Prostate gland (tissue), 2 donors: ENCODE measurements at regions not wholly inside any gene's neighbourhood (a gene's known extent, or its start where the extent isn't known, plus 50 kb on each side); places are given as distances from the start of the nearest gene placed in this dataset.

Experiments used
- DNase-seq: peaks from one replicate; pipeline ENCODE4 v3.0.0-alpha.2; 2019; ENCODE audit warnings: low spot score
- H3K27ac ChIP-seq, 2 donors: fragments of 200-600 bp; sonication (generic); 2 replicates each; pipeline ENCODE4 v1.5.1; 2017 to 2019
- H3K27me3 ChIP-seq: fragments of 200-600 bp; sonication (generic); replicated peaks from 2 replicates; pipeline ENCODE4 v1.5.1; 2019; ENCODE audit not compliant: insufficient read depth
- H3K36me3 ChIP-seq, 2 donors: fragments of 200-600 bp; sonication (generic); 1 replicate in 1 of 2; 2 replicates in 1 of 2; pipeline versions ENCODE4 v1.5.1 to v1.8.1; 2017 to 2019
- H3K4me1 ChIP-seq: fragments of 200-600 bp; sonication (generic); replicated peaks from 2 replicates; pipeline ENCODE4 v1.5.1; 2019
- H3K4me3 ChIP-seq, 2 donors: fragments of 200-600 bp; sonication (generic); 2 replicates each; pipeline ENCODE4 v1.5.1; 2017 to 2019
- H3K9me3 ChIP-seq: fragments of 200-600 bp; sonication (generic); 2 replicates; pipeline ENCODE4 v1.5.1; 2017
- CTCF ChIP-seq, 4 experiments: fragments of 200-600 bp in 2 of 4; fragments of 450-650 bp in 2 of 4; sonication (generic) in 2 of 4; IDR thresholded peaks; 1 replicate in 3 of 4; 2 replicates in 1 of 4; pipeline ENCODE4 v1.5.1; 2016 to 2019; ENCODE audit warnings: antibody characterized with exemption in 4 of 4, mild to moderate bottlenecking in 2 of 4, moderate library complexity in 2 of 4
- POLR2A ChIP-seq: fragments of 450-650 bp; IDR thresholded peaks from one replicate; pipeline ENCODE4 v1.6.1; 2016; ENCODE audit warnings: antibody characterized with exemption, mild to moderate bottlenecking
- POLR2AphosphoS5 ChIP-seq: sonication (generic); formaldehyde crosslinking; IDR thresholded peaks from one replicate; pipeline ENCODE4 v1.6.1; 2017; ENCODE audit warnings: antibody characterized with exemption
- WGBS: methylation state at CpG from one replicate; pipeline ENCODE4 v1.1.5; 2018; 5-methylcytosine and 5-hydroxymethylcytosine counted together
- intact Hi-C: fragments of 100-400 bp; cut with DNase I; formaldehyde crosslinking; loops from one replicate; pipeline ENCODE4 v1.14.2; 2022

- H3K4me3 ChIP-seq: no peak overlapping the region
- H3K27me3 ChIP-seq: no peaks in the 10 kb centered on the region
- intact Hi-C loops: no loop called here
- no peak for DNase-seq
- no peaks in the 10 kb centered on the region for H3K4me1 ChIP-seq
- H3K36me3 ChIP-seq: no peaks in the 10 kb centered on the region
- H3K27ac ChIP-seq: no peak overlapping the region
- TF ChIP-seq CTCF (IDR thresholded peaks at IDR 0.05): no peak
- TF ChIP-seq POLR2A: no peak
- H3K9me3 ChIP-seq: no peaks in the 10 kb centered on the region
- 72% methylated on average over 7 of the region's 7 CpGs for WGBS
These were observed 165.4 kb upstream of the CHD6 start for GRCh38 chr20:41783423-41784208.

GRCh38 chr20:41782730-41783406, 164.7 kb upstream of the CHD6 start:
- TF ChIP-seq POLR2AphosphoS5: no peak
- TF ChIP-seq POLR2A: no peak
- TF ChIP-seq CTCF (IDR thresholded peaks at IDR 0.05): no peak
- 68% methylated on average over 3 of the region's 3 CpGs for WGBS
- H3K4me3 ChIP-seq: no peak overlapping the region
- H3K4me1 ChIP-seq: no peaks in the 10 kb centered on the region
- no peaks in the 10 kb centered on the region for H3K36me3 ChIP-seq
- H3K27ac ChIP-seq: no peak overlapping the region
- DNase-seq: no peak
- intact Hi-C loops: no loop called here
- H3K27me3 ChIP-seq: no peaks in the 10 kb centered on the region
- H3K9me3 ChIP-seq: no peaks in the 10 kb centered on the region

GRCh38 chr20:41782255-41782654, 164.1 kb upstream of the CHD6 start:
- Histone ChIP-seq H3K27me3 (no peaks in the 10 kb centered on the region), H3K4me3 (no peak overlapping the region), H3K4me1 (no peaks in the 10 kb centered on the region), H3K9me3 (no peaks in the 10 kb centered on the region), H3K36me3 (no peaks in the 10 kb centered on the region), H3K27ac (no peak overlapping the region)
- intact Hi-C loops: no loop called here
- TF ChIP-seq POLR2A: no peak
- no peak for TF ChIP-seq POLR2AphosphoS5
- TF ChIP-seq CTCF (IDR thresholded peaks at IDR 0.05): no peak
- 74% methylated on average over 3 of the region's 3 CpGs for WGBS
- no peak for DNase-seq

GRCh38 chr20:41776421-41776820, 158.2 kb upstream of the CHD6 start:
- intact Hi-C loops: no loop called here
- H3K4me1 ChIP-seq: no peaks in the 10 kb centered on the region
- no peak overlapping the region for H3K4me3 ChIP-seq
- DNase-seq: no peak
- H3K9me3 ChIP-seq: no peaks in the 10 kb centered on the region
- no peaks in the 10 kb centered on the region for H3K36me3 ChIP-seq
- no peak overlapping the region for H3K27ac ChIP-seq
- no peaks in the 10 kb centered on the region for H3K27me3 ChIP-seq
- 52% methylated on average over 6 of the region's 6 CpGs for WGBS
- TF ChIP-seq CTCF (IDR thresholded peaks at IDR 0.05) (no peak), POLR2AphosphoS5 (no peak), POLR2A (no peak)

- H3K27ac ChIP-seq: no peak overlapping the region
- 93% methylated on average over 3 of the region's 3 CpGs for WGBS
- no peak for DNase-seq
- TF ChIP-seq POLR2AphosphoS5 (no peak), POLR2A (no peak), CTCF (IDR thresholded peaks at IDR 0.05) (no peak)
- H3K4me3 ChIP-seq: no peak overlapping the region
- no peaks in the 10 kb centered on the region for H3K9me3 ChIP-seq
- intact Hi-C loops: no loop called here
- no peaks in the 10 kb centered on the region for H3K36me3 ChIP-seq
- no peaks in the 10 kb centered on the region for H3K27me3 ChIP-seq
- H3K4me1 ChIP-seq: no peaks in the 10 kb centered on the region
These were observed 156.1 kb upstream of the CHD6 start for GRCh38 chr20:41774291-41774690.
